H9 (cell line): ENCODE measurements at regions not wholly inside any gene's neighbourhood (a gene's known extent, or its start where the extent isn't known, plus 50 kb on each side); places are given as distances from the start of the nearest gene placed in this dataset.

ENCODE experiments used
- DNase-seq: peaks from one replicate; pipeline ENCODE4 v3.0.0-alpha.2; 2017
- H2AFZ ChIP-seq: one replicate; pipeline ENCODE4 v1.6.1; 2013; ENCODE audit warnings: mild to moderate bottlenecking, low read length, control low read depth, moderate library complexity
- H2AK5ac ChIP-seq: 2 replicates; pipeline ENCODE4 v1.6.1; 2013; ENCODE audit warnings: low read length, control low read depth, mixed read lengths; ENCODE audit not compliant: insufficient read length
- H2BK120ac ChIP-seq: one replicate; pipeline ENCODE4 v1.6.1; 2013; ENCODE audit warnings: low read depth, mild to moderate bottlenecking, low read length, control low read depth, inconsistent platforms; ENCODE audit not compliant: poor library complexity, severe bottlenecking
- H2BK12ac ChIP-seq: 2 replicates; pipeline ENCODE4 v1.6.1; 2013; ENCODE audit warnings: low read length, control low read depth, mixed read lengths, low read depth; ENCODE audit not compliant: insufficient read length
- H2BK15ac ChIP-seq: 2 replicates; pipeline ENCODE4 v1.6.1; 2013; ENCODE audit warnings: low read depth, low read length, control low read depth
- H2BK20ac ChIP-seq: one replicate; pipeline ENCODE4 v1.6.1; 2013; ENCODE audit warnings: low read depth, mild to moderate bottlenecking, low read length, control low read depth, inconsistent platforms; ENCODE audit not compliant: poor library complexity, severe bottlenecking
- H2BK5ac ChIP-seq: 2 replicates; pipeline ENCODE4 v1.6.1; 2013; ENCODE audit warnings: low read length, control low read depth, mixed read lengths; ENCODE audit not compliant: insufficient read length
- H3K14ac ChIP-seq: 2 replicates; pipeline ENCODE4 v1.6.1; 2013; ENCODE audit warnings: low read length, control low read depth; ENCODE audit not compliant: insufficient read depth
- H3K18ac ChIP-seq: 2 replicates; pipeline ENCODE4 v1.6.1; 2013; ENCODE audit warnings: low read depth, mild to moderate bottlenecking, mixed read lengths, low read length, control low read depth; ENCODE audit not compliant: insufficient read length
- H3K23ac ChIP-seq: 2 replicates; pipeline ENCODE4 v1.6.1; 2013; ENCODE audit warnings: low read length, control low read depth, mixed read lengths, low read depth; ENCODE audit not compliant: insufficient read length
- H3K23me2 ChIP-seq: 2 replicates; pipeline ENCODE4 v1.6.1; 2013; ENCODE audit warnings: low read depth, mild to moderate bottlenecking, mixed read lengths, low read length, control low read depth; ENCODE audit not compliant: insufficient read length, poor library complexity, severe bottlenecking
- H3K27ac ChIP-seq: 2 replicates; pipeline ENCODE4 v1.5.1; 2013; ENCODE audit warnings: low read length, control low read depth, mixed read lengths, low read depth; ENCODE audit not compliant: insufficient read length
- H3K27me3 ChIP-seq: 2 replicates; pipeline ENCODE4 v1.6.1; 2013; ENCODE audit warnings: low read length, control low read depth, inconsistent platforms; ENCODE audit not compliant: insufficient read depth
- H3K4ac ChIP-seq: 2 replicates; pipeline ENCODE4 v1.6.1; 2013; ENCODE audit warnings: low read depth, mild to moderate bottlenecking, control low read depth, inconsistent platforms, low read length, moderate library complexity
- H3K4me1 ChIP-seq: 2 replicates; pipeline ENCODE4 v1.6.1; 2013; ENCODE audit warnings: low read length, control low read depth, inconsistent platforms; ENCODE audit not compliant: insufficient read depth
- H3K4me2 ChIP-seq: 2 replicates; pipeline ENCODE4 v1.6.1; 2013; ENCODE audit warnings: low read length, control low read depth, mixed read lengths; ENCODE audit not compliant: insufficient read length, insufficient read depth
- H3K56ac ChIP-seq: 2 replicates; pipeline ENCODE4 v1.6.1; 2013; ENCODE audit warnings: low read depth, mild to moderate bottlenecking, mixed read lengths, low read length, control low read depth; ENCODE audit not compliant: insufficient read length
- H3K79me1 ChIP-seq: 2 replicates; pipeline ENCODE4 v1.6.1; 2013; ENCODE audit warnings: low read depth, mild to moderate bottlenecking, moderate library complexity, low read length, control low read depth, inconsistent platforms; ENCODE audit not compliant: insufficient read depth, poor library complexity, severe bottlenecking
- H3K79me2 ChIP-seq: 2 replicates; pipeline ENCODE4 v1.6.1; 2013; ENCODE audit warnings: low read length, control low read depth, inconsistent platforms; ENCODE audit not compliant: insufficient read depth
- H3K9ac ChIP-seq: 2 replicates; pipeline ENCODE4 v1.6.1; 2013; ENCODE audit warnings: low read length, control low read depth, mixed read lengths; ENCODE audit not compliant: insufficient read length; ENCODE audit errors: extremely low read depth
- H3K9me3 ChIP-seq: one replicate; pipeline ENCODE4 v1.6.1; 2013; ENCODE audit warnings: low read depth, low read length, inconsistent platforms; ENCODE audit not compliant: control insufficient read depth
- H3T11ph ChIP-seq: one replicate; pipeline ENCODE4 v1.6.1; 2013; ENCODE audit warnings: mild to moderate bottlenecking, low read length, control low read depth, inconsistent platforms
- H4K20me1 ChIP-seq: one replicate; pipeline ENCODE4 v1.6.1; 2013; ENCODE audit not compliant: control insufficient read depth, insufficient read length, insufficient read depth
- H4K5ac ChIP-seq: 2 replicates; pipeline ENCODE4 v1.6.1; 2013; ENCODE audit warnings: low read depth, mild to moderate bottlenecking, mixed read lengths, low read length, control low read depth; ENCODE audit not compliant: insufficient read length
- H4K8ac ChIP-seq: replicated peaks from 2 replicates; pipeline ENCODE4 v1.6.1; 2013; ENCODE audit warnings: low read length, control low read depth, mixed read lengths, low read depth; ENCODE audit not compliant: insufficient read length
- H4K91ac ChIP-seq: 2 replicates; pipeline ENCODE4 v1.6.1; 2013; ENCODE audit warnings: low read depth, mild to moderate bottlenecking, moderate library complexity, mixed read lengths, low read length, control low read depth; ENCODE audit not compliant: insufficient read length
- H3K27ac Mint-ChIP-seq, 3 experiments: 2 replicates in 2 of 3; 3 replicates in 1 of 3; pipeline ENCODE4 v1.8.0; 2020 to 2021; ENCODE audit warnings: mixed read lengths in 3 of 3, mild to moderate bottlenecking in 1 of 3, moderate library complexity in 1 of 3
- H3K27me3 Mint-ChIP-seq: 2 replicates; pipeline ENCODE4 v1.8.0; 2021; ENCODE audit warnings: low read depth, mild to moderate bottlenecking, moderate library complexity, mixed read lengths
- H3K36me3 Mint-ChIP-seq, 3 experiments: 2 replicates in 2 of 3; 3 replicates in 1 of 3; pipeline ENCODE4 v1.8.0; 2020 to 2021; ENCODE audit warnings: low read depth in 3 of 3, mixed read lengths in 3 of 3; ENCODE audit not compliant: insufficient read depth in 1 of 3
- H3K4me1 Mint-ChIP-seq, 2 experiments: 2 replicates each; pipeline ENCODE4 v1.8.0; 2020; ENCODE audit warnings: mixed read lengths in 2 of 2
- H3K4me3 Mint-ChIP-seq, 2 experiments: 2 replicates in 1 of 2; 3 replicates in 1 of 2; pipeline ENCODE4 v1.8.0; 2020 to 2021; ENCODE audit warnings: mild to moderate bottlenecking in 2 of 2, mixed read lengths in 2 of 2, moderate library complexity in 1 of 2
- H3K9me3 Mint-ChIP-seq, 2 experiments: 2 replicates in 1 of 2; 3 replicates in 1 of 2; pipeline ENCODE4 v1.8.0; 2020; ENCODE audit warnings: mild to moderate bottlenecking in 2 of 2, mixed read lengths in 2 of 2, moderate library complexity in 1 of 2
- WGBS: extraction: QIAGEN DNeasy Blood & Tissue Kit; methylation state at CpG from one replicate; pipeline ENCODE4 v1.1.7; 2013; ENCODE audit warnings: missing lambda C conversion rate, low lambda C conversion rate, mixed read lengths; ENCODE audit not compliant: insufficient read length; ENCODE audit errors: extremely low coverage; 5-methylcytosine and 5-hydroxymethylcytosine counted together
- TF ChIP-seq, protein P1 (sequence below): fragments of 200-600 bp; sonication (generic); conservative IDR thresholded peaks from 3 replicates; pipeline ENCODE4 v1.8.0; 2021; ENCODE audit warnings: antibody characterized with exemption, mild to moderate bottlenecking

DNA sequence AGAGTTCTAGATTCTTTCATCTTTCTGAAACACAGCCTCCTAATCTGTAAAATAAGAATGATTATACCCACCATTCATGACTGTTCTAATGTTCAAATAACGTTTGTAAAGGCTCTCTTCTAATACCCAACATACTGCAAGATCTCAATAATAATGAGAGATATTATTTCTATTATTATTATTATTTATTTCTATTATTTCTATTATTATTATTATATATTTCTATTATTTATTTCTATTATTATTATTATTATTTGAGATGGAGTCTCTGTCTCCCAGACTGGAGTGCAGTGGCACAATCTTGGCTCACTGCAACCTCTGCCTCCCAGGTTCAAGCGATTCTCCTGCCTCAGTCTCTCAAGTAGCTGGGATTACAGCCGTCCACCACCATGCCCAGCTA, 395.5 kb downstream of the EFNB2 start:
- no peak overlapping the region for H3K14ac ChIP-seq
- TF ChIP-seq, protein P1, sequence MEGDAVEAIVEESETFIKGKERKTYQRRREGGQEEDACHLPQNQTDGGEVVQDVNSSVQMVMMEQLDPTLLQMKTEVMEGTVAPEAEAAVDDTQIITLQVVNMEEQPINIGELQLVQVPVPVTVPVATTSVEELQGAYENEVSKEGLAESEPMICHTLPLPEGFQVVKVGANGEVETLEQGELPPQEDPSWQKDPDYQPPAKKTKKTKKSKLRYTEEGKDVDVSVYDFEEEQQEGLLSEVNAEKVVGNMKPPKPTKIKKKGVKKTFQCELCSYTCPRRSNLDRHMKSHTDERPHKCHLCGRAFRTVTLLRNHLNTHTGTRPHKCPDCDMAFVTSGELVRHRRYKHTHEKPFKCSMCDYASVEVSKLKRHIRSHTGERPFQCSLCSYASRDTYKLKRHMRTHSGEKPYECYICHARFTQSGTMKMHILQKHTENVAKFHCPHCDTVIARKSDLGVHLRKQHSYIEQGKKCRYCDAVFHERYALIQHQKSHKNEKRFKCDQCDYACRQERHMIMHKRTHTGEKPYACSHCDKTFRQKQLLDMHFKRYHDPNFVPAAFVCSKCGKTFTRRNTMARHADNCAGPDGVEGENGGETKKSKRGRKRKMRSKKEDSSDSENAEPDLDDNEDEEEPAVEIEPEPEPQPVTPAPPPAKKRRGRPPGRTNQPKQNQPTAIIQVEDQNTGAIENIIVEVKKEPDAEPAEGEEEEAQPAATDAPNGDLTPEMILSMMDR = no peak
- H3K23me2 ChIP-seq = no peaks in the 10 kb centered on the region
- no peak overlapping the region for H3K4me2 ChIP-seq
- H3K9ac ChIP-seq = no peak overlapping the region
- Mint-ChIP-seq H3K9me3 (peaks cover 2% of the 10 kb centered on the region in 2 experiments; a peak in 3 of 5 replicates), H3K4me1 (peaks cover 21 to 22% of the 10 kb centered on the region in 2 experiments), H3K4me3 (no peak overlapping the region), H3K27ac (no peak overlapping the region), H3K27me3 (no peaks in the 10 kb centered on the region), H3K36me3 (no peaks in the 10 kb centered on the region; a peak in 3 of 7 replicates)
- no peak overlapping the region for H2BK5ac ChIP-seq
- H2AFZ ChIP-seq = no peak overlapping the region
- DNase-seq = no peak
- no peak overlapping the region for H3K4ac ChIP-seq
- no peak overlapping the region for H2BK120ac ChIP-seq
- H4K91ac ChIP-seq = no peak overlapping the region
- H4K5ac ChIP-seq = no peak overlapping the region
- no peak overlapping the region for H2BK20ac ChIP-seq
- no peak overlapping the region for H3T11ph ChIP-seq
- no peak overlapping the region for H2AK5ac ChIP-seq
- no CpG with 5 or more reads among the region's 3 CpGs for WGBS
- H3K27ac ChIP-seq = no peak overlapping the region
- no peak overlapping the region for H4K8ac ChIP-seq
- H3K27me3 ChIP-seq = no peaks in the 10 kb centered on the region
- H3K56ac ChIP-seq = no peak overlapping the region
- H3K79me1 ChIP-seq = no peaks in the 10 kb centered on the region
- H3K23ac ChIP-seq = no peak overlapping the region
- no peak overlapping the region for H2BK15ac ChIP-seq
- H3K79me2 ChIP-seq = no peaks in the 10 kb centered on the region
- no peak overlapping the region for H3K18ac ChIP-seq
- no peak overlapping the region for H2BK12ac ChIP-seq
- no peaks in the 10 kb centered on the region for H4K20me1 ChIP-seq
- H3K9me3 ChIP-seq = no peaks in the 10 kb centered on the region
- peaks cover 6% of the 10 kb centered on the region; the same call in 1 of the 2 replicates for H3K4me1 ChIP-seq
